Heart right ventricle (tissue), 16 donors: ENCODE measurements at regions not wholly inside any gene's neighbourhood (a gene's known extent, or its start where the extent isn't known, plus 50 kb on each side); places are given as distances from the start of the nearest gene placed in this dataset.

ENCODE experiments used
- ATAC-seq, 8 donors: fragments of 200-7000 bp; cut with Tn5 transposase; one replicate each; pipeline ENCODE4 v1.9.1; 2020; ENCODE audit warnings: mild to moderate bottlenecking in 8 of 8, moderate library complexity in 8 of 8, moderate number of reproducible peaks in 1 of 8
- DNase-seq, 2 donors: peaks; one replicate each; pipeline ENCODE4 v3.0.0-alpha.2; 2020
- H3K27ac ChIP-seq, 10 donors: fragments of 200-600 bp; sonication (generic) in 2 of 10; one replicate each; pipeline versions ENCODE4 v1.5.0 to v1.8.0; 2020 to 2022; ENCODE audit warnings: mild to moderate bottlenecking in 3 of 10
- H3K27me3 ChIP-seq, 7 donors: fragments of 200-600 bp; one replicate each; pipeline ENCODE4 v1.8.0; 2021 to 2022; ENCODE audit warnings: mild to moderate bottlenecking in 2 of 7
- H3K36me3 ChIP-seq, 9 donors: fragments of 200-600 bp; sonication (generic) in 1 of 9; one replicate each; pipeline versions ENCODE4 v1.5.0 to v1.8.0; 2020 to 2022; ENCODE audit warnings: mild to moderate bottlenecking in 2 of 9
- H3K4me1 ChIP-seq, 9 donors: fragments of 200-600 bp; sonication (generic) in 1 of 9; one replicate each; pipeline versions ENCODE4 v1.5.0 to v1.8.0; 2020 to 2022; ENCODE audit warnings: mild to moderate bottlenecking in 4 of 9
- H3K4me3 ChIP-seq, 10 donors: fragments of 200-600 bp; sonication (generic) in 2 of 10; one replicate each; pipeline versions ENCODE4 v1.5.0 to v1.8.0; 2020 to 2022; ENCODE audit warnings: mild to moderate bottlenecking in 7 of 10, moderate library complexity in 2 of 10
- H3K9me3 ChIP-seq, 11 donors: fragments of 200-600 bp in 10 of 11; sonication (generic) in 2 of 11; one replicate each; pipeline versions ENCODE4 v1.5.0 to v1.8.0; 2013 to 2022; ENCODE audit warnings: mild to moderate bottlenecking in 2 of 11, control low read depth in 1 of 11, moderate library complexity in 1 of 11
- CTCF ChIP-seq, 9 donors: fragments of 200-600 bp; sonication (generic) in 2 of 9; IDR thresholded peaks; one replicate each; pipeline versions ENCODE4 v1.5.0 to v1.8.0; 2021 to 2022; ENCODE audit warnings: antibody characterized with exemption in 9 of 9, mild to moderate bottlenecking in 5 of 9, moderate library complexity in 1 of 9
- WGBS, 2 donors: extraction: QIAGEN DNeasy Blood & Tissue Kit; methylation state at CpG; one replicate each; pipeline ENCODE4 v1.1.7; 2013; ENCODE audit warnings: inconsistent platforms in 1 of 2; 5-methylcytosine and 5-hydroxymethylcytosine counted together
- intact Hi-C, 10 donors: fragments of 100-400 bp; cut with DNase I; formaldehyde crosslinking; loops; one replicate each; pipeline versions ENCODE4 v1.11.1 to v1.14.2; 2022
- donor health status: Arrhythmogenic right ventricular cardiomyopathy.
- donor health status: ischemic (EF 13 %, LVEDD 7.1; RV severe dilation, severe dysfunction).
- donor health status: healthy with polysubstance abuse.
- donor health status: DM: no; HTN: yes; CAD: no.
- donor health status: DM: no; HTN: no; CAD: no.
- donor health status: ischemic (EF 25% LVEDD 6.9; RV normal size, moderate dysfunction).
- donor health status: ischemic (EF 25% LVEDD 5.7; RV mildly dilated, moderate dysfunction).
- donor health status: healthy.
- donor health status: DM: yes; HTN: yes; CAD: no.
- donor health status: Ischemic cardiomyopathy.
- donor health status: ischemic (EF 35%, LVEDD 5.7; RV mildly dilated, moderate dysfunction).
- donor health status: nonischemic (EF 11% LVEDD 7.7; RV severe dilation, severe dysfunction).
- donor health status: DM: yes; HTN: yes; CAD: no.
- donor health status: PGD.
- donor health status: ischemic (EF 29% LVEDD 5.4; RV normal size, mild dysfunction).
- donor health status: nonischemic (EF 23%, LVEDD 6.1; RV moderate dilation, normal function).

GRCh38 chr1:220999872-221000863 is 120.9 kb downstream of the HLX start:
- peaks cover 0 to 16% (median 0%) of the 10 kb centered on the region in 11 donors for H3K9me3 ChIP-seq
- peaks cover 0 to 23% (median 7%) of the 10 kb centered on the region in 9 donors for H3K4me1 ChIP-seq
- DNase-seq (peak in 1 of 2 donors; percentile 53), ATAC-seq (peak; percentile 84 to 96 (median 90))
- no peaks in the 10 kb centered on the region for H3K27me3 ChIP-seq
- intact Hi-C loops, result loop anchor here in 2 of 10 donors (10.0 kb wide), 1 partner anchor 115 kb away; no protein-coding TSS in a partner anchor
- peak overlapping the region in 9 of 10 donors; percentile 5 to 84 (median 52) for H3K27ac ChIP-seq
- 55 to 59% methylated on average over 6 of the region's 6 CpGs for whole genome bisulfite sequencing, 2 donors
- no peak overlapping the region for H3K4me3 ChIP-seq
- no peaks in the 10 kb centered on the region for H3K36me3 ChIP-seq
- no peak for TF ChIP-seq CTCF (IDR thresholded peaks at IDR 0.05)

DNA sequence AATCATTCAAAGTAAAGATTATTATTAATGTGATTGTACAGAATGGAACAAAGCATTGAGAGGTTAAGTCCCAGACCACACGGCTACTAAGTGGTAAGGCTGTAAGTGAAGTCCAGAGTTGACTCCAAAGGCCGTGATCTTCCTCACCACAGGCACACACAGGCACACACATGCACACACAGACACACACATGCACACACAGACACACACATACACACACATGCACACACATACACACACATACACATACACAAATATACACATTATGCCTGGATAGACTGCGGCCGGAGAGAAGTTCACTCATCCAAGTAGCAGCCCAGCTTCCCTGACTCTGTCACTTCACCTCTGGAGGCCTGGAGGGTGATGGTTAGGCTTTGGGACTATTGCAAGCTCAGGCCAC is 121.9 kb downstream of the HLX start:
- no peaks in the 10 kb centered on the region for H3K36me3 ChIP-seq
- DNase-seq, result no peak
- H3K27me3 ChIP-seq, result no peaks in the 10 kb centered on the region
- H3K4me3 ChIP-seq, result no peak overlapping the region
- peaks cover 0 to 23% (median 7%) of the 10 kb centered on the region in 9 donors for H3K4me1 ChIP-seq
- H3K9me3 ChIP-seq, result peaks cover 0 to 24% (median 0%) of the 10 kb centered on the region in 11 donors
- peak overlapping the region in 5 of 10 donors; percentile 39 to 84 (median 52) for H3K27ac ChIP-seq
- 84 to 94% methylated on average over 4 of the region's 4 CpGs for WGBS, 2 donors
- TF ChIP-seq CTCF (IDR thresholded peaks at IDR 0.05), result no peak
- intact Hi-C loops, result no loop called here
- ATAC-seq, result no peak

DNA sequence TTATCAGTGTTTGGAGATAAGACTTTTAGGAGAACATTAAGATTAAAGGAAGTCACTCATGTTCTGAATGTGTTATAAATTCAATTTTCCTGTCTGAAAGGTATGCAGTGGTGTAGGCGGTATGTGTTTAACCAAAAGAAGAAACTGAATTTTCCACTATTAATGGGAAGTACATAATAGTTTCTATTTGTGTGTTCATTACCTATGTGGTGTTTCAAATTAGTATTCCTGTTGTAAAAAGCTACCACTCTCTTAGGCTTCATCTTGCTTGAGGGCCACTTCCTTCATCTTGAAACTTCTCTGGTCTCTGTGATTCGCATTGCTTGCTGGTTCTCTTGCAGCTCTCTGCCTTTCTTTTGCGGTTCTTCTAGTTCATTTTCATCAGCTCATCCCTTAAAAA is 123.4 kb downstream of the HLX start:
- H3K9me3 ChIP-seq, result peaks cover 0 to 24% (median 0%) of the 10 kb centered on the region in 11 donors
- no peak for ATAC-seq
- H3K27ac ChIP-seq, result no peak overlapping the region
- 96% methylated on average over 3 of the region's 3 CpGs for WGBS, 2 donors
- DNase-seq, result no peak
- H3K4me3 ChIP-seq, result no peak overlapping the region
- H3K36me3 ChIP-seq, result no peaks in the 10 kb centered on the region
- no peak for TF ChIP-seq CTCF (IDR thresholded peaks at IDR 0.05)
- intact Hi-C loops, result no loop called here
- H3K4me1 ChIP-seq, result peaks cover 0 to 23% (median 7%) of the 10 kb centered on the region in 9 donors
- H3K27me3 ChIP-seq, result no peaks in the 10 kb centered on the region

DNA sequence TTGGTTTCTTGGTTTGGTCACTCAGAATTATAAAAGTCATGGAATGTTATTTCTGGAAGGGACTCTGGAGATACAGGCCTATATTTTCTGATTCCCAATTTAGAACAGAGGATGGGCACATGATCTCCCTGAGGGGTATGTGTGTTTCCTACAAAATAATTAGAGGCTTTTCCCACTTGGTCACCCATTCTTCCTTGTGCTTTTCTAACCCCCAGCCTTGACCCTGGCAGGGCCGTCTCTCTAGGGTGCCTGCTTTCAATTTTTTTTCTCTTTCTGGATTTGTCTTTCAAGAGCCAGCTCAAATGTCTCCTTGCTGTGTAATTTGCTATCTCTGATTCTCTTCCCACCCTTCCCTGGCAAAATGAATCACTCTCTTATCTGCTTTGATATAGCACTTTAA is 131.9 kb downstream of the HLX start:
- Histone ChIP-seq H3K9me3 (peaks cover 0 to 4% (median 0%) of the 10 kb centered on the region in 11 donors), H3K27ac (peak overlapping the region in 1 of 10 donors; percentile 11), H3K4me1 (peaks cover 0 to 31% (median 5%) of the 10 kb centered on the region in 9 donors), H3K4me3 (no peak overlapping the region), H3K27me3 (no peaks in the 10 kb centered on the region), H3K36me3 (no peaks in the 10 kb centered on the region)
- TF ChIP-seq CTCF (IDR thresholded peaks at IDR 0.05), result no peak
- no peak for DNase-seq
- WGBS, 2 donors, result 51 to 76% methylated on average over 1 of the region's 1 CpG
- intact Hi-C loops, result no loop called here
- ATAC-seq, result peak in 6 of 8 donors; percentile 14 to 61 (median 47)
